ENCODE measurements at regions not wholly inside any gene's neighbourhood (a gene's known extent, or its start where the extent isn't known, plus 50 kb on each side); places are given as distances from the start of the nearest gene placed in this dataset.
A peak's percentile ranks its signal among the peaks of the same experiment; 100 is the strongest.
"Not testable (repeated sequence)": the region's sequence is repeated elsewhere in the genome, so short reads cannot be mapped to it uniquely, and the experiment has no call there.

- no peak for DNase-seq (ENCODE audit: low read depth)
These were observed 91.4 kb upstream of the NAMPT start for GRCh38 chr7:106376026-106376799.

- no peak for DNase-seq (ENCODE audit: low read depth)
These were observed 90.7 kb upstream of the NAMPT start for GRCh38 chr7:106375499-106375898.

GRCh38 chr7:106374437-106374836 lies 89.7 kb upstream of the NAMPT start:
- no peak for DNase-seq (ENCODE audit: low read depth)

GRCh38 chr7:106372595-106373318 lies 88.0 kb upstream of the NAMPT start:
- no peak for DNase-seq (ENCODE audit: low read depth)

GRCh38 chr7:106372126-106372525 lies 87.3 kb upstream of the NAMPT start:
- no peak for DNase-seq (ENCODE audit: low read depth)

- DNase-seq (ENCODE audit: low read depth) = no peak
These were observed 86.8 kb upstream of the NAMPT start for GRCh38 chr7:106371629-106372028.

- no peak for DNase-seq (ENCODE audit: low read depth)
These were observed 85.8 kb upstream of the NAMPT start for GRCh38 chr7:106370542-106370941.

GRCh38 chr7:106369816-106370215 lies 85.0 kb upstream of the NAMPT start:
- no peak for DNase-seq (ENCODE audit: low read depth)

- DNase-seq (ENCODE audit: low read depth) = no peak
These were observed 84.6 kb upstream of the NAMPT start for GRCh38 chr7:106369352-106369751.

GRCh38 chr7:106367664-106368063 lies 82.9 kb upstream of the NAMPT start:
- no peak for DNase-seq (ENCODE audit: low read depth)

- no peak for DNase-seq (ENCODE audit: low read depth)
These were observed 82.2 kb upstream of the NAMPT start for GRCh38 chr7:106367018-106367420.

GRCh38 chr7:106365252-106366005 lies 80.6 kb upstream of the NAMPT start:
- DNase-seq (ENCODE audit: low read depth) = no peak

- DNase-seq (ENCODE audit: low read depth) = not testable (repeated sequence)
These were observed 77.7 kb upstream of the NAMPT start for GRCh38 chr7:106362507-106362906.

GRCh38 chr7:106358103-106358663 lies 73.4 kb upstream of the NAMPT start:
- DNase-seq (ENCODE audit: low read depth) = no peak

- DNase-seq (ENCODE audit: low read depth) = no peak
These were observed 72.9 kb upstream of the NAMPT start for GRCh38 chr7:106357675-106358074.

- DNase-seq (ENCODE audit: low read depth) = no peak
These were observed 70.0 kb upstream of the NAMPT start for GRCh38 chr7:106354822-106355221.

GRCh38 chr7:106353944-106354343 lies 69.2 kb upstream of the NAMPT start:
- no peak for DNase-seq (ENCODE audit: low read depth)

- DNase-seq (ENCODE audit: low read depth) = no peak
These were observed 63.4 kb upstream of the NAMPT start for GRCh38 chr7:106348231-106348630.

GRCh38 chr7:106347229-106347833 lies 62.5 kb upstream of the NAMPT start:
- DNase-seq (ENCODE audit: low read depth) = no peak

- DNase-seq (ENCODE audit: low read depth) = peak; percentile 8
These were observed 62.0 kb upstream of the NAMPT start for GRCh38 chr7:106346678-106347217.

- DNase-seq (ENCODE audit: low read depth) = no peak
These were observed 61.4 kb upstream of the NAMPT start for GRCh38 chr7:106346167-106346677.
